B cell (primary cell): ENCODE measurements at regions not wholly inside any gene's neighbourhood (a gene's known extent, or its start where the extent isn't known, plus 50 kb on each side); places are given as distances from the start of the nearest gene placed in this dataset.

Experiments used
- ATAC-seq: fragments of 200-7000 bp; cut with Tn5 transposase; one replicate; pipeline ENCODE4 v1.10.0; 2021; ENCODE audit warnings: low read depth, mild to moderate bottlenecking, moderate number of reproducible peaks, moderate library complexity
- CTCF ChIA-PET: fragments of 350-600 bp; sonication (Branson Sonifier 250); formaldehyde crosslinking; loops from one replicate; lab custom pipeline; 2021; ENCODE audit warnings: antibody characterized with exemption, inconsistent platforms; lab: Charles Lee
- POLR2A ChIA-PET: fragments of 350-600 bp; sonication (Branson Sonifier 250); formaldehyde crosslinking; loops from one replicate; lab custom pipeline; 2021; ENCODE audit warnings: antibody characterized with exemption; lab: Charles Lee
- DNase-seq: peaks from one replicate; pipeline ENCODE4 v3.0.0; 2013
- H2AFZ ChIP-seq: 2 replicates; pipeline ENCODE4 v1.6.1; 2012; ENCODE audit warnings: mild to moderate bottlenecking, low read depth, low read length; ENCODE audit not compliant: insufficient read depth, poor library complexity, severe bottlenecking
- H3K27ac ChIP-seq, 2 donors: 1 replicate in 1 of 2; 2 replicates in 1 of 2; pipeline ENCODE4 v1.5.1; 2012 to 2013; ENCODE audit warnings: low read length in 2 of 2, mild to moderate bottlenecking in 2 of 2, moderate library complexity in 1 of 2
- H3K27me3 ChIP-seq, 4 experiments: fragments of 200-600 bp in 1 of 4; sonication (generic) in 1 of 4; replicated peaks in 1 of 4; 1 replicate in 2 of 4; 2 replicates in 2 of 4; pipeline versions ENCODE4 v1.6.1 to v1.7.0; 2013 to 2016; ENCODE audit warnings: low read length in 3 of 4, mild to moderate bottlenecking in 2 of 4, mixed read lengths in 1 of 4, moderate library complexity in 1 of 4; ENCODE audit not compliant: insufficient read depth in 4 of 4, control insufficient read depth in 3 of 4; ENCODE audit errors: control extremely low read depth in 1 of 4
- H3K36me3 ChIP-seq, 2 experiments: replicated peaks in 1 of 2; 1 replicate in 1 of 2; 2 replicates in 1 of 2; pipeline versions ENCODE4 v1.6.1 to v1.7.1; 2013; ENCODE audit warnings: low read length in 1 of 2; ENCODE audit not compliant: insufficient read depth in 2 of 2, control insufficient read depth in 1 of 2; ENCODE audit errors: control extremely low read depth in 1 of 2, extremely low read depth in 1 of 2
- H3K4me1 ChIP-seq, 2 donors: fragments of 200-600 bp in 1 of 2; sonication (generic) in 1 of 2; 1 replicate in 1 of 2; 2 replicates in 1 of 2; pipeline versions ENCODE4 v1.5.1 to v1.6.1; 2013 to 2017; ENCODE audit warnings: low read length in 2 of 2; ENCODE audit not compliant: control insufficient read depth in 2 of 2, insufficient read depth in 2 of 2
- H3K4me2 ChIP-seq: replicated peaks from 2 replicates; pipeline ENCODE3; 2012; ENCODE audit warnings: mild to moderate bottlenecking, low read depth, low read length; ENCODE audit not compliant: poor library complexity, severe bottlenecking
- H3K4me3 ChIP-seq, 5 experiments: fragments of 200-600 bp in 1 of 5; sonication (generic) in 1 of 5; 1 replicate in 3 of 5; 2 replicates in 2 of 5; pipeline versions ENCODE4 v1.5.1 to v1.7.0; 2011 to 2016; ENCODE audit warnings: low read length in 4 of 5, mild to moderate bottlenecking in 4 of 5, low read depth in 2 of 5, control low read depth in 1 of 5, moderate library complexity in 1 of 5; ENCODE audit not compliant: insufficient read depth in 1 of 5; ENCODE audit errors: control extremely low read depth in 1 of 5, extremely low read depth in 1 of 5
- H3K79me2 ChIP-seq: fragments of 200-600 bp; sonication (generic); one replicate; pipeline ENCODE4 v1.6.0; 2016; ENCODE audit warnings: low read length; ENCODE audit not compliant: control insufficient read depth, insufficient read depth
- H3K9ac ChIP-seq: fragments of 200-600 bp; sonication (generic); 2 replicates; pipeline ENCODE4 v1.6.1; 2017; ENCODE audit warnings: mild to moderate bottlenecking, low read length, moderate library complexity
- H3K9me3 ChIP-seq, 3 donors: one replicate each; pipeline versions ENCODE4 v1.6.1 to v1.7.1; 2013; ENCODE audit warnings: low read length in 2 of 3; ENCODE audit not compliant: control insufficient read depth in 2 of 3, insufficient read depth in 1 of 3; ENCODE audit errors: control extremely low read depth in 1 of 3
- H4K20me1 ChIP-seq: 2 replicates; pipeline ENCODE4 v1.6.0; 2012; ENCODE audit warnings: mild to moderate bottlenecking, low read length; ENCODE audit not compliant: insufficient read depth, control insufficient read depth, poor library complexity, severe bottlenecking
- H3K27ac Mint-ChIP-seq: one replicate; pipeline ENCODE4 v1.8.0; 2021; ENCODE audit warnings: mixed read lengths
- H3K27me3 Mint-ChIP-seq: one replicate; pipeline ENCODE4 v1.8.0; 2021; ENCODE audit warnings: mixed read lengths
- H3K4me1 Mint-ChIP-seq: one replicate; pipeline ENCODE4 v1.8.0; 2021; ENCODE audit warnings: mixed read lengths
- H3K4me3 Mint-ChIP-seq: one replicate; pipeline ENCODE4 v1.8.0; 2021; ENCODE audit warnings: mixed read lengths
- H3K9me3 Mint-ChIP-seq: one replicate; pipeline ENCODE4 v1.8.0; 2022; ENCODE audit warnings: mixed read lengths; ENCODE audit not compliant: insufficient read depth
- EZH2 ChIP-seq: IDR thresholded peaks from 2 replicates; pipeline ENCODE4 v1.6.1; 2012; ENCODE audit warnings: borderline replicate concordance, low read depth, mild to moderate bottlenecking, moderate library complexity, low read length; ENCODE audit not compliant: insufficient read depth, poor library complexity, severe bottlenecking
- WGBS: methylation state at CpG from one replicate; pipeline ENCODE4 v1.1.5; 2013; ENCODE audit warnings: missing lambda C conversion rate; ENCODE audit not compliant: insufficient coverage; 5-methylcytosine and 5-hydroxymethylcytosine counted together
- intact Hi-C: fragments of 100-400 bp; cut with micrococcal nuclease; formaldehyde crosslinking; loops from one replicate; pipeline ENCODE4 v1.10.0; 2022
- TF ChIP-seq, protein P1 (sequence below): fragments of 200-600 bp; IDR thresholded peaks from one replicate; pipeline ENCODE4 v1.8.0; 2022; ENCODE audit warnings: antibody characterized with exemption, mild to moderate bottlenecking

DNA sequence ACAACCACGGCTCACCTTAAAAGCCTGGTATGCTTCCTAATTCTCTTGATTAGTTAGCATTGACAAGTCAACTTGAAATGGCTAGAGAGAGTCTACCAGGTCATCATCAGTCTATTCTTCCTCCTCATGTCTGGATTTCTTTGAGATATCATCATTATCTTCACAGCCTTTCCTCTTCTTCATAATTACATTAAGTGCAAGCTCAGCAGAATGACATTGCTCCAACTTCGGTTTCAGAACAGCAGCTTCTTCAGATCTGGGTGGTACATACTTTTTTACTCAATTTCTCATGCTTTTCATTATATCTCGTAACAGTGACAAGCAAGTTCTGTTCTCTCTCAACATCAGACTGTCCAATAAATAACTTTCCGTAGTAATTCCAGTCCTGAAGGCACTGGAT, 337.5 kb upstream of the TENM3 start:
- no peaks in the 10 kb centered on the region for H4K20me1 ChIP-seq
- intact Hi-C loops, result no loop called here
- 82% methylated on average over 2 of the region's 4 CpGs for WGBS
- TF ChIP-seq, protein P1, sequence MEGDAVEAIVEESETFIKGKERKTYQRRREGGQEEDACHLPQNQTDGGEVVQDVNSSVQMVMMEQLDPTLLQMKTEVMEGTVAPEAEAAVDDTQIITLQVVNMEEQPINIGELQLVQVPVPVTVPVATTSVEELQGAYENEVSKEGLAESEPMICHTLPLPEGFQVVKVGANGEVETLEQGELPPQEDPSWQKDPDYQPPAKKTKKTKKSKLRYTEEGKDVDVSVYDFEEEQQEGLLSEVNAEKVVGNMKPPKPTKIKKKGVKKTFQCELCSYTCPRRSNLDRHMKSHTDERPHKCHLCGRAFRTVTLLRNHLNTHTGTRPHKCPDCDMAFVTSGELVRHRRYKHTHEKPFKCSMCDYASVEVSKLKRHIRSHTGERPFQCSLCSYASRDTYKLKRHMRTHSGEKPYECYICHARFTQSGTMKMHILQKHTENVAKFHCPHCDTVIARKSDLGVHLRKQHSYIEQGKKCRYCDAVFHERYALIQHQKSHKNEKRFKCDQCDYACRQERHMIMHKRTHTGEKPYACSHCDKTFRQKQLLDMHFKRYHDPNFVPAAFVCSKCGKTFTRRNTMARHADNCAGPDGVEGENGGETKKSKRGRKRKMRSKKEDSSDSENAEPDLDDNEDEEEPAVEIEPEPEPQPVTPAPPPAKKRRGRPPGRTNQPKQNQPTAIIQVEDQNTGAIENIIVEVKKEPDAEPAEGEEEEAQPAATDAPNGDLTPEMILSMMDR, result no peak
- TF ChIP-seq EZH2, result no peak
- H3K27ac ChIP-seq, result no peak overlapping the region
- H3K79me2 ChIP-seq, result no peaks in the 10 kb centered on the region
- no peak overlapping the region for H3K27ac Mint-ChIP-seq
- POLR2A ChIA-PET, result no interaction called here
- no peaks in the 10 kb centered on the region for H3K36me3 ChIP-seq
- no peaks in the 10 kb centered on the region for H3K27me3 ChIP-seq
- no peaks in the 10 kb centered on the region for H3K27me3 Mint-ChIP-seq
- H3K4me2 ChIP-seq, result no peak overlapping the region
- H3K9me3 Mint-ChIP-seq, result peaks cover 15% of the 10 kb centered on the region
- CTCF ChIA-PET, result no interaction called here
- H3K4me1 Mint-ChIP-seq, result no peaks in the 10 kb centered on the region
- no peak for ATAC-seq
- no peak overlapping the region for H3K4me3 ChIP-seq
- no peak overlapping the region for H3K4me3 Mint-ChIP-seq
- no peaks in the 10 kb centered on the region for H3K4me1 ChIP-seq
- H3K9me3 ChIP-seq, result peaks cover 0 to 7% (median 1%) of the 10 kb centered on the region in 3 donors
- no peak overlapping the region for H3K9ac ChIP-seq
- H2AFZ ChIP-seq, result no peak overlapping the region
- DNase-seq, result no peak

DNA sequence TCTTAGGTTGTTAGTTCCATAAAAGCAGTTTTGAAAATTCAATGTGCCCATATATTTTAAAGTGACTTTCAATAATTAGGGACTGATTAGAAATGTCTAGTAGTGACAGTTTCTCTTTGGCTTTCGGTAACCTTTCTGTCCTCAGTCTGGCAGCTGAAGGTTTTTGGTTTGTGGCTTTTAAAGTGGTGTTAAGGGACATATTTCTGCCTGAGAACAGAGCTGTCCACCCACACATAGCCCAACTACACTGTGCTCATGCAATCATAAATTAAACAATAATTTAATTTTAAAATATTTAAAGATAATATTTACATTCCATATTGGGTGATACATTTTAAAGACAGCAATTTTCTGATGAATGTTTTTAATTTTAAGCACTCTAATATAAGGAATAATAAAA, 335.0 kb upstream of the TENM3 start:
- no peak overlapping the region for H3K9ac ChIP-seq
- peaks cover 0 to 8% (median 1%) of the 10 kb centered on the region in 3 donors for H3K9me3 ChIP-seq
- H3K4me2 ChIP-seq, result no peak overlapping the region
- no peak overlapping the region for H3K27ac ChIP-seq
- no peaks in the 10 kb centered on the region for H4K20me1 ChIP-seq
- H3K9me3 Mint-ChIP-seq, result peaks cover 11% of the 10 kb centered on the region
- DNase-seq (no peak), ATAC-seq (no peak)
- TF ChIP-seq EZH2, result no peak
- TF ChIP-seq, protein P1, result no peak
- no peak overlapping the region for H2AFZ ChIP-seq
- no peak overlapping the region for H3K4me3 Mint-ChIP-seq
- no peaks in the 10 kb centered on the region for H3K4me1 ChIP-seq
- H3K27me3 Mint-ChIP-seq, result no peaks in the 10 kb centered on the region
- no CpG with 5 or more reads among the region's 1 CpG for WGBS
- ChIA-PET POLR2A (no interaction called here), CTCF (no interaction called here)
- no peaks in the 10 kb centered on the region for H3K79me2 ChIP-seq
- H3K27me3 ChIP-seq, result no peaks in the 10 kb centered on the region
- H3K4me3 ChIP-seq, result no peak overlapping the region
- intact Hi-C loops, result no loop called here
- no peaks in the 10 kb centered on the region for H3K4me1 Mint-ChIP-seq
- no peaks in the 10 kb centered on the region for H3K36me3 ChIP-seq
- H3K27ac Mint-ChIP-seq, result no peak overlapping the region
